ENCODE measurements at regions not wholly inside any gene's neighbourhood (a gene's known extent, or its start where the extent isn't known, plus 50 kb on each side); places are given as distances from the start of the nearest gene placed in this dataset.

- DNase-seq (ENCODE audit: low read depth) = no peak
Measured at GRCh38 chr12:111174251-111174960, 194.5 kb downstream of the PHETA1 start.

- no peak for DNase-seq (ENCODE audit: low read depth)
Measured at GRCh38 chr12:111173836-111174235, 195.1 kb downstream of the PHETA1 start.

- DNase-seq (ENCODE audit: low read depth) = no peak
Measured at GRCh38 chr12:111173391-111173790, 195.5 kb downstream of the PHETA1 start.

- no peak for DNase-seq (ENCODE audit: low read depth)
Measured at GRCh38 chr12:111172786-111173185, 196.1 kb downstream of the PHETA1 start.

- no peak for DNase-seq (ENCODE audit: low read depth)
Measured at GRCh38 chr12:111171832-111172231, 197.1 kb downstream of the PHETA1 start.

GRCh38 chr12:111171345-111171744, 197.6 kb downstream of the PHETA1 start:
- no peak for DNase-seq (ENCODE audit: low read depth)

- DNase-seq (ENCODE audit: low read depth) = no peak
Measured at GRCh38 chr12:111170543-111170942, 198.4 kb downstream of the PHETA1 start.

- no peak for DNase-seq (ENCODE audit: low read depth)
Measured at GRCh38 chr12:111169456-111169855, 199.4 kb downstream of the PHETA1 start.

GRCh38 chr12:111169032-111169431, 199.9 kb downstream of the PHETA1 start:
- DNase-seq (ENCODE audit: low read depth) = no peak

- DNase-seq (ENCODE audit: low read depth) = no peak
Measured at GRCh38 chr12:111168009-111168900, 200.6 kb downstream of the PHETA1 start.

- no peak for DNase-seq (ENCODE audit: low read depth)
Measured at GRCh38 chr12:111166779-111167540, 201.9 kb downstream of the PHETA1 start.

GRCh38 chr12:111164833-111165525, 203.9 kb downstream of the PHETA1 start:
- DNase-seq (ENCODE audit: low read depth) = no peak

GRCh38 chr12:111163422-111163821, 205.5 kb downstream of the PHETA1 start:
- no peak for DNase-seq (ENCODE audit: low read depth)

- no peak for DNase-seq (ENCODE audit: low read depth)
Measured at GRCh38 chr12:111161898-111162297, 207.0 kb downstream of the PHETA1 start.

GRCh38 chr12:111160350-111161241, 208.3 kb downstream of the PHETA1 start:
- no peak for DNase-seq (ENCODE audit: low read depth)

- DNase-seq (ENCODE audit: low read depth) = no peak
Measured at GRCh38 chr12:111158992-111159391, 209.9 kb downstream of the PHETA1 start.

- no peak for DNase-seq (ENCODE audit: low read depth)
Measured at GRCh38 chr12:111157486-111157885, 211.4 kb downstream of the PHETA1 start.

GRCh38 chr12:111156304-111156703, 212.6 kb downstream of the PHETA1 start:
- no peak for DNase-seq (ENCODE audit: low read depth)

- no peak for DNase-seq (ENCODE audit: low read depth)
Measured at GRCh38 chr12:111155521-111155920, 213.4 kb downstream of the PHETA1 start.

GRCh38 chr12:111155020-111155419, 213.9 kb downstream of the PHETA1 start:
- DNase-seq (ENCODE audit: low read depth) = no peak

Measured in amniotic epithelial cell (primary cell).